ENCODE measurements at regions not wholly inside any gene's neighbourhood (a gene's known extent, or its start where the extent isn't known, plus 50 kb on each side); places are given as distances from the start of the nearest gene placed in this dataset.

DNA sequence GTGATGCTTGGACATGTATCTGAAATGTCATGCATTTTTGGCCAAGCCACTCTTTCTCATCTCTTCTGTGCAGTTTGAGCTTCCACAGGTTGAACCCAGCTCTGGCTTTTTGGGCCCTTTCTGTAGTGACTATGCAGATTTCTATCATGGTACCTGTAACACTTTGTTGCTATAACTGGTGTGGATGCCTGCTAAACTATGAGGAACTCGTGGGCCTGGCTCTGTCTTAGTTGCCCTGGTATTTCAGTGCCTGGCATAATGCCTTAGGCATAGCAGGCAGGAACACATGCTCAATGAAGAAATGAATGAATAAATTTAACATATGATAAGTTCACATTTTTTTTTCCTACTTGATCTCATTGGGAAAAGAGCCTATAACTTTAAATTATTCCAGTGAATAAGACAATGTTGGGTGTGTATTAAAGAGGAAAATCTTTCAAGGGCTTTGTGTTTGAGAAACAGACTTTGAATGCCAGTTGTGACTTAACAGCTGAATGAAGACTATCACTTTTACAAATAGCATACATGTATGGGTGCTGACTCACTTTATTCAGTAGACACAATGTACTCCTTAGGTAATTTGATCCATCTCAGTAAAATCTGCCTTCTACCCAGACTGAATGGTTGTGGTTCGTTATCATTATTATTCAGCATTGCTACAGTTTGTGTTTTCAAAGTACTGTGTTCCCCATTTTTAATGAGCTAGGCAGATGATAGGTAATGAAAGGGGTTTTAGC, 86.4 kb upstream of the MAP4K3 start:
- peak overlapping the region; percentile 26 for H3K4me3 Mint-ChIP-seq (ENCODE audit: unreplicated experiment)
- H3K27me3 Mint-ChIP-seq (ENCODE audit: low read depth) = no peaks in the 10 kb centered on the region
- no peaks in the 10 kb centered on the region for H3K36me3 Mint-ChIP-seq (ENCODE audit: low read depth)
- peaks cover 45% of the 10 kb centered on the region for H3K4me1 Mint-ChIP-seq (ENCODE audit: low read depth)
- no peaks in the 10 kb centered on the region for H3K9me3 Mint-ChIP-seq (ENCODE audit: low read depth)
- H3K27ac Mint-ChIP-seq (ENCODE audit: unreplicated experiment) = peak overlapping the region; percentile 95
- no peak for TF ChIP-seq CTCF (IDR thresholded peaks at IDR 0.05)
- DNase-seq (ENCODE audit: low spot score) = no peak

- Mint-ChIP-seq H3K27me3 (ENCODE audit: low read depth) (no peaks in the 10 kb centered on the region), H3K4me1 (ENCODE audit: low read depth) (peaks cover 49% of the 10 kb centered on the region), H3K27ac (ENCODE audit: unreplicated experiment) (peak overlapping the region; percentile 95), H3K4me3 (ENCODE audit: unreplicated experiment) (peak overlapping the region; percentile 26), H3K9me3 (ENCODE audit: low read depth) (no peaks in the 10 kb centered on the region), H3K36me3 (ENCODE audit: low read depth) (no peaks in the 10 kb centered on the region)
- no peak for TF ChIP-seq CTCF (IDR thresholded peaks at IDR 0.05)
- DNase-seq (ENCODE audit: low spot score) = no peak
Measured at GRCh38 chr2:39524061-39524460, 87.0 kb upstream of the MAP4K3 start.

GRCh38 chr2:39524756-39525635, 87.9 kb upstream of the MAP4K3 start:
- no peak for TF ChIP-seq CTCF (IDR thresholded peaks at IDR 0.05)
- Mint-ChIP-seq H3K4me1 (ENCODE audit: low read depth) (peaks cover 52% of the 10 kb centered on the region), H3K27ac (ENCODE audit: unreplicated experiment) (peak overlapping the region; percentile 95), H3K36me3 (ENCODE audit: low read depth) (no peaks in the 10 kb centered on the region), H3K27me3 (ENCODE audit: low read depth) (no peaks in the 10 kb centered on the region), H3K9me3 (ENCODE audit: low read depth) (no peaks in the 10 kb centered on the region), H3K4me3 (ENCODE audit: unreplicated experiment) (no peak overlapping the region)
- DNase-seq (ENCODE audit: low spot score) = no peak

DNA sequence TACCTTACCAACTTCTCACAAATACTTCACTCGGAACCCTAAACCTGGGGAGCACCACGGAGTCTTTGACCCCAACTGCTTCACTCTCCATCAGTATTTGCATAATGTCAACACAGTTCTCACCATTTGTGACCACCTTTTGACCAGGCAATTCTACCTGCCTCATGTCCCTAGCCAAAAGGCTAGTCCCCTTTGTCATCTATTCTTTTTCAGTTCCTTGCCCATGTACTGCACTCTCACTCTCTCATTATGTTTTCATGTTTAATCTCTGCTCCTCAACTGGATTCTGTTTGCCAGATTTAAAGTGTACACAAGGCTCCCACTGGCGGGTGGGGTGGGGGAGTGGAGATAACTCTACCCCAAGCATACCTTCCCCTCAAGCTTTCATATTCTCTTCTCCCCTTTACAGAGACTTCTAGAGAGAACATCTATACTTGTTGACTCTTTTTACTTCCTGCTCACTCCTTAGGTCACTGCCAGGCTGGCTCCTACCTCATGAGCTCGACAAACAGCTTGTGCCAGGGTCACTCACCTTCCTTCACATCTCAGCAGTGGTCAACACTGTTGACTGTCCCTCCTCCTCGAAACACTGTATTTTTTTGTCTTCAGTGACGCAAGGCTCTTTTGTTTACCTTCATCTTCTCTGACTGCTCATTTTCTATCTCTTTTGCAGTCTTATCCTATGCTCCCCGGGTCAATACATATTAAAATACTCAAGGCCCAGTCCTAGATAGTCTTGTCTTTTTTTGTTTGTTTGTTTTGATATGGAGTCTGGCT, 88.7 kb upstream of the MAP4K3 start:
- TF ChIP-seq CTCF (IDR thresholded peaks at IDR 0.05) = no peak
- H3K36me3 Mint-ChIP-seq (ENCODE audit: low read depth) = no peaks in the 10 kb centered on the region
- H3K27ac Mint-ChIP-seq (ENCODE audit: unreplicated experiment) = peak overlapping the region; percentile 54
- peaks cover 58% of the 10 kb centered on the region for H3K4me1 Mint-ChIP-seq (ENCODE audit: low read depth)
- DNase-seq (ENCODE audit: low spot score) = no peak
- H3K4me3 Mint-ChIP-seq (ENCODE audit: unreplicated experiment) = no peak overlapping the region
- no peaks in the 10 kb centered on the region for H3K9me3 Mint-ChIP-seq (ENCODE audit: low read depth)
- H3K27me3 Mint-ChIP-seq (ENCODE audit: low read depth) = no peaks in the 10 kb centered on the region

GRCh38 chr2:39528701-39529100, 91.6 kb upstream of the MAP4K3 start:
- Mint-ChIP-seq H3K4me3 (ENCODE audit: unreplicated experiment) (no peak overlapping the region), H3K4me1 (ENCODE audit: low read depth) (peaks cover 47% of the 10 kb centered on the region), H3K27ac (ENCODE audit: unreplicated experiment) (no peak overlapping the region), H3K9me3 (ENCODE audit: low read depth) (no peaks in the 10 kb centered on the region), H3K27me3 (ENCODE audit: low read depth) (no peaks in the 10 kb centered on the region), H3K36me3 (ENCODE audit: low read depth) (no peaks in the 10 kb centered on the region)
- TF ChIP-seq CTCF (IDR thresholded peaks at IDR 0.05) = no peak
- DNase-seq (ENCODE audit: low spot score) = no peak
